Natural killer cell treated with Interleukin-12 subunit alpha and Interleukin-12 subunit beta and Interleukin-15 and Interleukin-18, amount 100 ng/mL, for 72 hours (primary cell): ENCODE measurements at regions not wholly inside any gene's neighbourhood (a gene's known extent, or its start where the extent isn't known, plus 50 kb on each side); places are given as distances from the start of the nearest gene placed in this dataset.
"Not testable (repeated sequence)": the region's sequence is repeated elsewhere in the genome, so short reads cannot be mapped to it uniquely, and the experiment has no call there.

Source experiments
- ATAC-seq, 2 donors: fragments of 150-1000 bp; cut with Tn5 transposase in 1 of 2; sonication (Bioruptor Pico), chemical (Tn5 transposase) in 1 of 2; 2 replicates each; pipeline ENCODE4 v1.10.0; 2021
- DNase-seq: peaks from one replicate; pipeline ENCODE4 v3.0.0; 2022; ENCODE audit warnings: low spot score
- H3K27ac Mint-ChIP-seq, 2 donors: 1 replicate in 1 of 2; 2 replicates in 1 of 2; pipeline ENCODE4 v1.8.0; 2022; ENCODE audit warnings: mixed read lengths in 2 of 2, mild to moderate bottlenecking in 1 of 2, moderate library complexity in 1 of 2
- H3K27me3 Mint-ChIP-seq, 2 donors: 1 replicate in 1 of 2; 2 replicates in 1 of 2; pipeline ENCODE4 v1.8.0; 2022; ENCODE audit warnings: mixed read lengths in 2 of 2
- H3K36me3 Mint-ChIP-seq: one replicate; pipeline ENCODE4 v1.8.0; 2022; ENCODE audit warnings: mixed read lengths
- H3K4me1 Mint-ChIP-seq, 2 donors: 1 replicate in 1 of 2; 2 replicates in 1 of 2; pipeline ENCODE4 v1.8.0; 2022; ENCODE audit warnings: low read depth in 2 of 2, mixed read lengths in 2 of 2, mild to moderate bottlenecking in 1 of 2
- H3K4me3 Mint-ChIP-seq: one replicate; pipeline ENCODE4 v1.8.0; 2022; ENCODE audit warnings: mixed read lengths
- H3K9me3 Mint-ChIP-seq: 2 replicates; pipeline ENCODE4 v1.8.0; 2022; ENCODE audit warnings: mixed read lengths

DNA sequence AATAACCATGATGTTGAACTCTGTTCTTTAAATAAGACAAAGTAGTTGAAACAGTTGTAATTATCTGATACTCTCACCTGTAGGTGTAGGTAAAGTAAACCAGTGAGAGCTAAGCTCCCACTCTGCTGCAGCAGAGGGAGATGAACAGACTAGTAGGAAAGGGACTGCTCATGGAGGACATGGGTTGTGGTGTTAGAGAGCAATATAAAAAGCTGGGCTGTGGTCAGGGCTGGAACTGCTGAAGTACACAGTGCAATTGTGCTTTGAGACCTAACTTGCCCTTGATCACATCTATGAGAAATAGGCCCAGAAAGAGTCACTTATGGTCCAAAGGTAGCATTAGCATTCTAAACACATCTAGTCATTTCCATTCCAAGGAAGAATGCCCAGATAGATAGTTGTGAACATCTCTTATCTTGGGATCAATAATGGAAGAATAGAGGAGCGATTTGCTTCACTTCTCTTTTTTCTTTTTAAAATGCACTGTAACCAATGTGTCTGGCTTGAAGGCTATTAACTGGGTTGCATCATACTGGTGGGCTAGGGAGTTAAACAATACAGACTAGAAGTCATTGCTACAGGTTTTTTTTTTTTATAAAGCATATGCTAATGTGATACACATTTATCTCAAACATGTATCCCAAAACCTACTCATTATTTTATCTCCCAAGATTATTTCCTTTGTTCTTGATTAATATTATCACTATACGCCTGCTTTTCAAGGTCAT is 251.3 kb upstream of the CENPE start:
- ATAC-seq (no peak), DNase-seq (no peak)
- H3K27me3 Mint-ChIP-seq = no peaks in the 10 kb centered on the region
- no peak overlapping the region for H3K4me3 Mint-ChIP-seq
- no peak overlapping the region for H3K27ac Mint-ChIP-seq
- H3K4me1 Mint-ChIP-seq = no peaks in the 10 kb centered on the region
- no peaks in the 10 kb centered on the region for H3K36me3 Mint-ChIP-seq
- no peaks in the 10 kb centered on the region for H3K9me3 Mint-ChIP-seq

DNA sequence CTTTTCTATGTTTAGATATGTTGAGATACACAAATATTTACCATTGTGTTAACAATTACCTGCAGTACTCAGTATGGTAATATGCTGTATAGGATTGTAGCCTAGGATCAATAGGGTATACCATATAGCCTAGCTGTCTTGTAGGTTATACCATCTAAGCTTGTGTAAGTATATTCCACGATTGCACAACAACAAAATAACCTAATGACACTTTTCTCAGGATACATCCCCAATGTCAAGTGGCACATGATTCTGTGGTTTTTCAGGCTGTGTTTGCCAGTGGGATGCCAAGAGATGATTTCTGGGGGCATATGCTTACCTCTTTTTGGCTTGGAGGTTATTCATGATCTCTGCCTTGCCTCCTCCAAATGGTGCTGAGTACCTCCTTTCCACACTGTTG is 247.2 kb upstream of the CENPE start:
- H3K4me3 Mint-ChIP-seq = no peak overlapping the region
- no peaks in the 10 kb centered on the region for H3K27me3 Mint-ChIP-seq
- ATAC-seq (no peak), DNase-seq (no peak)
- H3K27ac Mint-ChIP-seq = no peak overlapping the region
- no peaks in the 10 kb centered on the region for H3K9me3 Mint-ChIP-seq
- H3K36me3 Mint-ChIP-seq = no peaks in the 10 kb centered on the region
- no peaks in the 10 kb centered on the region for H3K4me1 Mint-ChIP-seq

DNA sequence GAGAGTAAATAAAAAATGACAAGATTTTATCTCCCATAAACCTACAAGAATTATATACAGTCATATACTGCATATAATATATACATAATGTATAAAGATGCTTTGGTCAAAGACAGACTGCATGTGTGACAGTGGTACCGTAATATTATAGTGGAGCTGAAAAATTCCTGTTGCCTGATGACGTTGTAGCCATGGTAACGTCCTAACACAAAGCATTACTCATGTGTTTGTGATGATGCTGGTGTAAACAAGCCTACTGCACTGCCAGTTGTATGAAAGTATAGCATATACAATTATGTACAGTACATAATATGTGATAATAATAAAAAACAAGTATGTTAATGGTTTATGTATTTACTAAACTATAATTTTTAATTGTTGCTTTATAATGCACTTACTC is 245.2 kb upstream of the CENPE start:
- DNase-seq (no peak), ATAC-seq (no peak)
- no peak overlapping the region for H3K4me3 Mint-ChIP-seq
- H3K36me3 Mint-ChIP-seq = no peaks in the 10 kb centered on the region
- H3K9me3 Mint-ChIP-seq = no peaks in the 10 kb centered on the region
- no peak overlapping the region for H3K27ac Mint-ChIP-seq
- no peaks in the 10 kb centered on the region for H3K27me3 Mint-ChIP-seq
- H3K4me1 Mint-ChIP-seq = no peaks in the 10 kb centered on the region

DNA sequence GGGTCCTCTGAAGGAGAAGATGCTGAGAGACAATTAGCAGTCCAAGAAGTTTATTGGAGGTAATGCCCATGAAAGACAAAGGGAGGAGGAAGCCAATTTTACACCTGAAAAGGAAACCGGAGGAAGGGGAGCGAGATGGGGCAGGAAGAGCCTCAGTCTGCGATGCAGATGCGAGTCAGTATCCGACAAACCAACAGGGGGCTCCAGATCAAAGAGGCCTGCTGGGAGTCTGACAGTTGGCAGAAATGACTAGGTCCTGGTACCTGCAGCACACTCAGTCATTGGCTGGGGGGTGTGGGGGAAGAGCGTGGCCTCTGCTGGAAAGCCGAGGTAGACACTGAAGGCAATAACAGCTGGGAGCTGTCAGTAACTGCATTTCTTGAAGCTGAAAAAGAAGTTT is 231.1 kb upstream of the CENPE start:
- Mint-ChIP-seq H3K9me3 (peaks cover 8% of the 10 kb centered on the region), H3K4me3 (no peak overlapping the region), H3K36me3 (no peaks in the 10 kb centered on the region), H3K27ac (no peak overlapping the region), H3K4me1 (no peaks in the 10 kb centered on the region), H3K27me3 (no peaks in the 10 kb centered on the region)
- DNase-seq (no peak), ATAC-seq (no peak)

DNA sequence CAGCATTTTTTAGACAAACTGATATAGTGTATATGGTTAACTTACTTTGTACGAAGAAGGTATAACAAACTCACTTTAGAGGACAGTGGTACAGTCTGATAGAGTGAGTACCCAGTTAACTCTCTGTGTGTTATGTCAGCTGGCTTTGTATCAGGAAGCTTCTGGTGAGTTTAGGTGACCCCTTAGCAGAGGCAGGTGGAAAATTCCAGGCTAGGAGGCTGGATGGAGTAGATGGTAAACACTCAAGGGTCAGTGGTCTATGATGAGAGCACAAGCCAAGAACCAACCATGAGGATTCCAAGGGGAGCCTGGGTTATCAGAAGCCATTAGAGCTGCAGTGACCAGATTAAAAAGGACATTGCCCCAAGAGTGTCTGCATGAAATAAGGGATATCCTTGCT is 227.3 kb upstream of the CENPE start:
- Mint-ChIP-seq H3K4me3 (no peak overlapping the region), H3K9me3 (peaks cover 8% of the 10 kb centered on the region), H3K36me3 (no peaks in the 10 kb centered on the region), H3K27me3 (no peaks in the 10 kb centered on the region), H3K27ac (no peak overlapping the region), H3K4me1 (no peaks in the 10 kb centered on the region)
- DNase-seq (no peak), ATAC-seq (no peak)

DNA sequence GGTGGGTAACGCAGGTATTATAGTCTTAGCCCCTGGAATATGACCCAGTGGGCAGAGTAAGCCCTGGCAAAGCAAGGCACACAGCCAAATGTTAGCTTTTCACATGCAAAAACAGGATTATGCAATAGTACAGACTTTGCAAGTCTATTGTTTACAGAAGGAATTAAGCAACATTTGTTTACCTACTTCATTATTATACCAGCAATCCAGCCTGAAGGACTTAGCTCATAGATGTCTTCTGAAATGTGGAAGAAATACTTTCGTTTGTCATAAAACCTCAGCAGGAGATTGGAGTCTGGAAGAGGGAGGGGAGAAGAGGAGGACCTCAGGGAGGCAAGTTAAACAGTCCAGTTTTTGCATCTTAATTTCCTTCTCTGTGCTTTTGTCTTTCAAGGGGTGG is 226.7 kb upstream of the CENPE start:
- Mint-ChIP-seq H3K36me3 (no peaks in the 10 kb centered on the region), H3K9me3 (peaks cover 8% of the 10 kb centered on the region), H3K27me3 (no peaks in the 10 kb centered on the region), H3K27ac (no peak overlapping the region), H3K4me3 (no peak overlapping the region), H3K4me1 (no peaks in the 10 kb centered on the region)
- ATAC-seq (no peak), DNase-seq (no peak)

DNA sequence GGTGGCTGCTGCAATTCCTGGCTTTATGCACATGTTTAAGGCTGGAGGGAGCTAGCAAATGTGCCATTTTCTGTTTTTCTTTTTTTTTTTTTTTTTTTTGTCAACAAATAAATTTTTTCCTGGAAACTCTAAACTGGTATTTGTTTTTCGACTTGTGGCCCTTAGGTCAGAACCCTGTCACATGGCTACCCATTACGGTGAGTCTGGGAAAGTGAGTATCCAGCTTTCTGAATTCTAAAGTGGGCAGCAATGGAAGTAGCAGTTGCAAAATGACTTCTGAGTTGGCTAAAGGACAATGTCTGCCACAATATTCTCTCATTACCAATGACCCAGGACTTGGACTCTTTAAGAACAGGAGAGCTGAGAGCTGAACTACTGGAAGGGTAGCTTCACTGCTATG is 225.1 kb upstream of the CENPE start:
- DNase-seq = no peak
- H3K27ac Mint-ChIP-seq = no peak overlapping the region
- H3K4me3 Mint-ChIP-seq = no peak overlapping the region

DNA sequence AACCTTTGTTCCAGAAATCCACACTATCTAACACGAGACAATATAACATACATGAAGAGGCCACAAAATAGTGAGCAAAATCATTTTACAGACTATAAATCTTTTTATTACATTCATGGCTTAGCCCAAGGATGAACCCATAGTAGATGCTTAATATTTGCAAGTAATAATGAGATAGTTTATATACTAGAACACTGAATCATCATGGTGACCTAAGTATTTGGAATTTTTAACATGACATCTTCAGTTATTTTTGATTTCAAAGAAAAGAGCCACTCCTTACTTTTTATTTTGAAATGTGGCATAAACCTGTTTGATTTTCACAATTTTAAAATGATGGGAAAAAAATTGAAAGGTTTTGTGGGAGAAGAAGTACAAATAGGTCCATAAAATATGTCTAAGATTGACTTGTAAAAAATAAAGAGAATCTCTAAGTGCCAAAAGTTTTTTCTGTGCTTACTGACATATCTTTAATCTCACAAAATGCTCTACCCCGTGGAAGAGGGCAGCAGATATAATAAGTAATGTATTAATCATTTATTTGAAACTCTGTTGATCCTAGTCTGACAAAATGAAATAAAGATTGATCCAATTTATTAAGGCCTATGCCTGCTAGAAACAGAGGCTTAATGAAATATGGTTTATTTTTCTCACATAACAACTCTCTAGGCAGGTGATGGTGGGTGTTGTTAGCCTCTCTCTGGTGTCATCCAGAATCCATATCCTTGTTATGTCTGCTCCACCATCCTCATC is 224.5 kb upstream of the CENPE start:
- Mint-ChIP-seq H3K9me3 (peaks cover 3% of the 10 kb centered on the region), H3K36me3 (no peaks in the 10 kb centered on the region), H3K4me1 (no peaks in the 10 kb centered on the region), H3K27ac (no peak overlapping the region), H3K27me3 (no peaks in the 10 kb centered on the region), H3K4me3 (no peak overlapping the region)
- ATAC-seq (no peak), DNase-seq (no peak)

More for the DNA sequence above, 225.1 kb upstream of the CENPE start:
- H3K4me1 Mint-ChIP-seq = no peaks in the 10 kb centered on the region
- no peak for ATAC-seq
- H3K36me3 Mint-ChIP-seq = no peaks in the 10 kb centered on the region
- peaks cover 3% of the 10 kb centered on the region for H3K9me3 Mint-ChIP-seq
- no peaks in the 10 kb centered on the region for H3K27me3 Mint-ChIP-seq

DNA sequence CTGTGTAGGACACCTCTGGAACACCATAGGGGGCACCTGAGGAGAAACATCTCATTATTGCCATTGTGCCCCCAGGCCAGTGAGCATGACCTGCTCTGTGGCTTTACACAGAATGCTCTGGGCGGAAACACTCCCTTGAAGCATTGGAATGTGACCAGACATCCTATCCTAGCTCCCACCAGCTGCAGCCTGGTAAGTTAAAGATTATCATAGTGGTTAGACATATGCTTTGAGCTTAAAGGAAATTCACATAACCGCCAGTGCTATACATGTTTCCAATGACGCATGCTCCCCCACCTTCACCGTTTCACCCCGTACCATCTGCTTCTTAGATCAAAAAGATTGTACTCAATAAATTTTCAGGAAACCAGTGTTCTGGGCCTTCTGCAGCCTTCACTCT is 217.7 kb upstream of the CENPE start:
- Mint-ChIP-seq H3K4me3 (no peak overlapping the region), H3K9me3 (peaks cover 8% of the 10 kb centered on the region), H3K36me3 (no peaks in the 10 kb centered on the region), H3K27me3 (no peaks in the 10 kb centered on the region), H3K27ac (no peak overlapping the region), H3K4me1 (no peaks in the 10 kb centered on the region)
- DNase-seq (no peak), ATAC-seq (no peak)

DNA sequence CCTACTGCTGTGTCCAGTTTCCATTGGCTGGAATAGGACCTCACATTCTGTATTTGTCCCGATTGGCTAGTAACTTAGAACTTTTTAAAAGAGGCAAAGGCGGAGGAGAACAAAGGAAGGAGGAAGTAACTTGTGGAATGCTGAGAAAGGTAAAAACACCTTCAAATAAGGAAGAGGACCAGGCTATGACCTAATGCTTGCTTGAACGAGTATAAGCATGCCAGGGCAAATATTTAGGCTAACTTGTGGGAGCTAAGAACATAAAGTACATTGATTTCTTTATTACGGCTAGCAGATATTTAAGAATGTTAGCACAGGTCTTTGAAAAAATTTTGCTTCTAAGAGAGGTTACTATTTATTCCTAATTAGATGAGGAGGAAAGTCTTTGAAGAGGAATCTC is 214.5 kb upstream of the CENPE start:
- not testable (repeated sequence) for H3K4me1 Mint-ChIP-seq, H3K9me3 Mint-ChIP-seq, H3K4me3 Mint-ChIP-seq, H3K27me3 Mint-ChIP-seq, ATAC-seq, H3K27ac Mint-ChIP-seq, DNase-seq, H3K36me3 Mint-ChIP-seq

DNA sequence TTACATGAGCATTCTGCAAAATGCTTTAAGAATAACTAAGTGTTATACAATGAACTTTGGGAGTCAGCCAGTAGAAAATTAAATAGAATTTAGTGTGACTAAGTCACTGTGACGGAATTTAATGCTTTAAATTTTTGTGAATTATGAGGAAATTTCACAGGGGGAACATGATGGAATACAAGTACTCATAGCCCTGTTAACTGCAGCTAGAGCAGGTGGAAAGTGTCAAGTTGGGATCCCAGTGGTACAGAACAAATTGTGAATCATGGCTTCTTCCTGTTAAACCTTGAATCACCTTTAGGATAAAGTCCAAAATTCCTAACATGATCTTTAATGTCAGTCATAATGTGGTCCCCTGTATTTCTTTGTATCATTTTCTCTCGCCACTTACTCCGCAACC is 212.2 kb upstream of the CENPE start:
- Mint-ChIP-seq H3K4me3 (no peak overlapping the region), H3K9me3 (peaks cover 4% of the 10 kb centered on the region), H3K36me3 (no peaks in the 10 kb centered on the region), H3K4me1 (no peaks in the 10 kb centered on the region), H3K27me3 (no peaks in the 10 kb centered on the region), H3K27ac (no peak overlapping the region)
- DNase-seq (no peak), ATAC-seq (no peak)

DNA sequence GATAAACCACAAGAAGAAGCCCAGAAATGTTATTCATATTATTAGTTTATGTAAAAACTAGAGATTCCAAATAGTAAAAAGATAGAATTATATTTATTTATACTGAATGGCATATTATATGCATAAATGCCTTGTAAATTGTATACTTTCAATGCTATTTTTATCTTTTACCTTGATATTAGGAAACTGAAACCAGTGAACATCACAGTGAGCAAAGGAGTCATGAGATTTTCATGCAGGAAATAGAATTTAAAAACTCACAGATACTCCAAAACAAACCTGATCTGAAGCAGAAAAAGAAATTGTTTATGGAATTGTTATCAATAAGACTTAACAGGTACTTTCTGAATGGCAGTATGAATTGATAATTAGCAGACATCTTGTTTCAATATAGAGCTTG is 207.3 kb upstream of the CENPE start:
- H3K4me3 Mint-ChIP-seq = no peak overlapping the region
- DNase-seq (no peak), ATAC-seq (no peak)
- H3K27me3 Mint-ChIP-seq = no peaks in the 10 kb centered on the region
- no peak overlapping the region for H3K27ac Mint-ChIP-seq
- H3K4me1 Mint-ChIP-seq = no peaks in the 10 kb centered on the region
- no peaks in the 10 kb centered on the region for H3K36me3 Mint-ChIP-seq
- no peaks in the 10 kb centered on the region for H3K9me3 Mint-ChIP-seq

DNA sequence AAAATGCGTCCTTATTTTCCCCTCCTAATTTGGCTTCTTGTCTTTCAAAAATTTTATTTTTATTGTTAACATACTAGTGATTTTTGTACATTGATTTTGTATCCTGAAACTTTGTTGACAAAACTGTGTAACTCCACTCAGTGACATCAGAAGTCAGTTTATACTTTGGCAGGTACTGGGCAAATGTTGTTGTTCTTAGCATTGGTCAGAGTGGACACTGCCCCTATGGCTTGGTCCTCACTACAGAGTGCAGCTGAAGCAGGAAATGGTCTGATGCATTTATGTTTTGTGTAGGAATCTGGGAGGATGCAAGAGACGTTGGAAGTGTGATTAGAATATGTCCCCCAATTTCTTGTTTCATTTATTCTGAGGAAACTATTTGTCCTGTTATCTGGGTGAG is 205.5 kb upstream of the CENPE start:
- Mint-ChIP-seq H3K9me3 (peaks cover 4% of the 10 kb centered on the region), H3K36me3 (no peaks in the 10 kb centered on the region), H3K4me3 (no peak overlapping the region), H3K4me1 (no peaks in the 10 kb centered on the region), H3K27ac (no peak overlapping the region), H3K27me3 (no peaks in the 10 kb centered on the region)
- DNase-seq (no peak), ATAC-seq (no peak)

DNA sequence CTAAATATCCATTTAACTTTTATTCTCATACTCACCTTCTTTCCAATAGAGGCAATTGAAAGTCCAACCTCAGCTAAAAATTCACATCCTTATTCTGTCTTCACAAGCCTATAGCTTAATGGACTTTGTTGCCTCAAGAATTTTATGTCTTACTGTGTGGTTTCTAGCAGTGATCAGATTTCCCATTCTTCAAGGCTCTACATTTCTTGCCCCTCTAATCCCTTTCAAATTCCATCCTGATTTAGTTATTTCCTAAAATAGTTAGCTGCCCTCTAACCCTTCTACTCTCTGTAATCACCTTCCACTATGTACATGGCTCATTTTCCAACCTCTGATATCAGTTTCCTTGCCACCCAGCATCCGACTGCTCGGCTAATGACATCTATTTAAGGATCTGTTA is 204.1 kb upstream of the CENPE start:
- ATAC-seq = no peak
- Mint-ChIP-seq H3K9me3 (peaks cover 4% of the 10 kb centered on the region), H3K27ac (no peak overlapping the region), H3K36me3 (no peaks in the 10 kb centered on the region), H3K4me3 (no peak overlapping the region), H3K27me3 (no peaks in the 10 kb centered on the region), H3K4me1 (no peaks in the 10 kb centered on the region)
- DNase-seq = no peak

DNA sequence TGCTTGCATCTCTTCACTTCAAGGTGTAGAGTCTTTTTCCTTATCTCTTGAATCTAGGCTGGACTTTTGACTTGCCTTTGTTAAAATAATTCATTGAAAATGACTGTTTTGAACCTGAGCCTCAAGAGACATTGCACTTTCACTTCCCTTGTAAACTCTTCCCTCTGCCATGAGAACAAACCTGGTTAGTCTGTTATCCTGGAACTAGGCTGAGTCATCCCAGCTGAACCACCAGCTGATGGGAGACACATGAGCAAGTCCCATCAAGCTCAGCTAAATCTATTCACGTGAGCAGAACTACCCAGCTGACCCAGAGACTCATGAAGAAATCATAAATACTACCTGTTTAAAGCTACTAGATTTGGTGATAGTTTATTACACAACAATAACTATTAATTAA is 202.3 kb upstream of the CENPE start:
- H3K27ac Mint-ChIP-seq = no peak overlapping the region
- no peaks in the 10 kb centered on the region for H3K36me3 Mint-ChIP-seq
- DNase-seq (no peak), ATAC-seq (no peak)
- H3K9me3 Mint-ChIP-seq = peaks cover 7% of the 10 kb centered on the region
- no peak overlapping the region for H3K4me3 Mint-ChIP-seq
- no peaks in the 10 kb centered on the region for H3K4me1 Mint-ChIP-seq
- H3K27me3 Mint-ChIP-seq = no peaks in the 10 kb centered on the region
